Mesothelial cell of epicardium (in vitro differentiated cells): ENCODE measurements at regions not wholly inside any gene's neighbourhood (a gene's known extent, or its start where the extent isn't known, plus 50 kb on each side); places are given as distances from the start of the nearest gene placed in this dataset.

Source experiments
- DNase-seq, 2 experiments: peaks; one replicate each; pipeline ENCODE4 v3.0.0; 2021; ENCODE audit warnings: low spot score in 2 of 2; ENCODE audit not compliant: unreplicated experiment in 2 of 2
- H3K27ac Mint-ChIP-seq: 2 replicates; pipeline ENCODE4 v1.8.0; 2021; ENCODE audit warnings: mixed read lengths
- H3K27me3 Mint-ChIP-seq: 2 replicates; pipeline ENCODE4 v1.8.0; 2021; ENCODE audit warnings: low read depth, mixed read lengths
- H3K36me3 Mint-ChIP-seq: 2 replicates; pipeline ENCODE4 v1.8.0; 2021; ENCODE audit warnings: mixed read lengths
- H3K4me1 Mint-ChIP-seq: 2 replicates; pipeline ENCODE4 v1.8.0; 2021; ENCODE audit warnings: mixed read lengths
- H3K4me3 Mint-ChIP-seq: 2 replicates; pipeline ENCODE4 v1.8.0; 2021; ENCODE audit warnings: mild to moderate bottlenecking, moderate library complexity, mixed read lengths
- H3K9me3 Mint-ChIP-seq: 2 replicates; pipeline ENCODE4 v1.8.0; 2021; ENCODE audit warnings: mixed read lengths
- CTCF ChIP-seq: fragments of 200-600 bp; sonication (generic); IDR thresholded peaks from one replicate; pipeline ENCODE4 v1.5.0; 2021; ENCODE audit warnings: antibody characterized with exemption; ENCODE audit not compliant: unreplicated experiment

- Mint-ChIP-seq H3K4me1 (peaks cover 22% of the 10 kb centered on the region), H3K36me3 (no peaks in the 10 kb centered on the region), H3K27ac (peak overlapping the region; percentile 58), H3K27me3 (no peaks in the 10 kb centered on the region), H3K9me3 (peaks cover 18% of the 10 kb centered on the region), H3K4me3 (no peak overlapping the region)
- no peak for DNase-seq
- no peak for TF ChIP-seq CTCF
Measured at GRCh38 chr11:26841818-26842473, 120.1 kb upstream of the SLC5A12 start.

GRCh38 chr11:26842478-26843282, 120.8 kb upstream of the SLC5A12 start:
- TF ChIP-seq CTCF, result no peak
- Mint-ChIP-seq H3K27ac (peak overlapping the region; percentile 58), H3K36me3 (no peaks in the 10 kb centered on the region), H3K27me3 (no peaks in the 10 kb centered on the region), H3K4me1 (peaks cover 22% of the 10 kb centered on the region), H3K9me3 (peaks cover 14% of the 10 kb centered on the region), H3K4me3 (no peak overlapping the region)
- DNase-seq, result no peak

- H3K9me3 Mint-ChIP-seq, result peaks cover 6% of the 10 kb centered on the region
- H3K36me3 Mint-ChIP-seq, result no peaks in the 10 kb centered on the region
- no peak overlapping the region for H3K4me3 Mint-ChIP-seq
- H3K27me3 Mint-ChIP-seq, result no peaks in the 10 kb centered on the region
- no peak for DNase-seq
- TF ChIP-seq CTCF, result no peak
- no peak overlapping the region for H3K27ac Mint-ChIP-seq
- H3K4me1 Mint-ChIP-seq, result peaks cover 23% of the 10 kb centered on the region
Measured at GRCh38 chr11:26843539-26843938, 121.7 kb upstream of the SLC5A12 start.

GRCh38 chr11:26844963-26845362, 123.1 kb upstream of the SLC5A12 start:
- TF ChIP-seq CTCF, result no peak

GRCh38 chr11:26846227-26846626, 124.4 kb upstream of the SLC5A12 start:
- DNase-seq, result no peak
- Mint-ChIP-seq H3K36me3 (no peaks in the 10 kb centered on the region), H3K27ac (no peak overlapping the region), H3K27me3 (no peaks in the 10 kb centered on the region), H3K9me3 (peaks cover 4% of the 10 kb centered on the region), H3K4me1 (peaks cover 32% of the 10 kb centered on the region), H3K4me3 (no peak overlapping the region)
- TF ChIP-seq CTCF, result no peak

More at GRCh38 chr11:26844963-26845362, 123.1 kb upstream of the SLC5A12 start:
- H3K4me3 Mint-ChIP-seq, result no peak overlapping the region
- DNase-seq, result no peak
- H3K4me1 Mint-ChIP-seq, result peaks cover 30% of the 10 kb centered on the region
- H3K27me3 Mint-ChIP-seq, result no peaks in the 10 kb centered on the region
- no peaks in the 10 kb centered on the region for H3K36me3 Mint-ChIP-seq
- H3K27ac Mint-ChIP-seq, result no peak overlapping the region
- peaks cover 4% of the 10 kb centered on the region for H3K9me3 Mint-ChIP-seq
